Progenitor cell of endocrine pancreas (in vitro differentiated cells): ENCODE measurements at regions not wholly inside any gene's neighbourhood (a gene's known extent, or its start where the extent isn't known, plus 50 kb on each side); places are given as distances from the start of the nearest gene placed in this dataset.

ENCODE experiments used
- DNase-seq: peaks from one replicate; pipeline ENCODE4 v3.0.0; 2021; ENCODE audit warnings: low spot score; ENCODE audit not compliant: unreplicated experiment
- H3K27ac Mint-ChIP-seq: 2 replicates; pipeline ENCODE4 v1.8.0; 2021; ENCODE audit warnings: mild to moderate bottlenecking, moderate library complexity, mixed read lengths
- H3K27me3 Mint-ChIP-seq: 2 replicates; pipeline ENCODE4 v1.8.0; 2021; ENCODE audit warnings: mixed read lengths
- H3K36me3 Mint-ChIP-seq: 2 replicates; pipeline ENCODE4 v1.8.0; 2022; ENCODE audit warnings: mixed read lengths; ENCODE audit not compliant: insufficient read depth
- H3K4me1 Mint-ChIP-seq: 2 replicates; pipeline ENCODE4 v1.8.0; 2021; ENCODE audit warnings: low read depth, mixed read lengths
- H3K4me3 Mint-ChIP-seq: 2 replicates; pipeline ENCODE4 v1.8.0; 2021; ENCODE audit warnings: low read depth, mild to moderate bottlenecking, moderate library complexity, mixed read lengths
- H3K9me3 Mint-ChIP-seq: 2 replicates; pipeline ENCODE4 v1.8.0; 2021; ENCODE audit warnings: low read depth, mixed read lengths
- TF ChIP-seq, protein P1 (sequence below): fragments of 200-600 bp; sonication (generic); IDR thresholded peaks from one replicate; pipeline ENCODE4 v1.5.0; 2021; ENCODE audit warnings: antibody characterized with exemption, mild to moderate bottlenecking; ENCODE audit not compliant: unreplicated experiment

GRCh38 chr3:28690176-28690575 lies 341.6 kb upstream of the AZI2 start:
- no peaks in the 10 kb centered on the region for H3K36me3 Mint-ChIP-seq
- TF ChIP-seq, protein P1, sequence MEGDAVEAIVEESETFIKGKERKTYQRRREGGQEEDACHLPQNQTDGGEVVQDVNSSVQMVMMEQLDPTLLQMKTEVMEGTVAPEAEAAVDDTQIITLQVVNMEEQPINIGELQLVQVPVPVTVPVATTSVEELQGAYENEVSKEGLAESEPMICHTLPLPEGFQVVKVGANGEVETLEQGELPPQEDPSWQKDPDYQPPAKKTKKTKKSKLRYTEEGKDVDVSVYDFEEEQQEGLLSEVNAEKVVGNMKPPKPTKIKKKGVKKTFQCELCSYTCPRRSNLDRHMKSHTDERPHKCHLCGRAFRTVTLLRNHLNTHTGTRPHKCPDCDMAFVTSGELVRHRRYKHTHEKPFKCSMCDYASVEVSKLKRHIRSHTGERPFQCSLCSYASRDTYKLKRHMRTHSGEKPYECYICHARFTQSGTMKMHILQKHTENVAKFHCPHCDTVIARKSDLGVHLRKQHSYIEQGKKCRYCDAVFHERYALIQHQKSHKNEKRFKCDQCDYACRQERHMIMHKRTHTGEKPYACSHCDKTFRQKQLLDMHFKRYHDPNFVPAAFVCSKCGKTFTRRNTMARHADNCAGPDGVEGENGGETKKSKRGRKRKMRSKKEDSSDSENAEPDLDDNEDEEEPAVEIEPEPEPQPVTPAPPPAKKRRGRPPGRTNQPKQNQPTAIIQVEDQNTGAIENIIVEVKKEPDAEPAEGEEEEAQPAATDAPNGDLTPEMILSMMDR: no peak
- no peaks in the 10 kb centered on the region for H3K9me3 Mint-ChIP-seq

DNA sequence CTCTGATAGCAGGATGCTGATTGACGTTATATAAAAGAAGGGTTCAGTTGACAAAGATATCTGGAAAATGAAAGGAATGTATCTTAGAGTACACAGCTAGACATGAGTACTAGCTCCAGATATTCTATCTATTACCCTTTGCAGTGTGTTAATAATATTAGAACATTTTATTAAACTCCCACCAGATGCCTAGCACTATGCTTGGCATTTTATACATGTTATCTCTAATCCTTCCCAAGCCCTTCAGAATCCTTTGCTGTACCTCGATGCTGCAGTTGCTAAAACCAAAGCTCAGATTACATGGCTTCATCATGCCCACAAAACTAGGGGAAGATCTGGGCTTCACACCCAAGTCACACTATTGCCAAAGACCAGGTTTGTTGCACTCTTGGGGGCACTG lies 350.1 kb upstream of the AZI2 start:
- no peaks in the 10 kb centered on the region for H3K9me3 Mint-ChIP-seq
- peaks cover 29% of the 10 kb centered on the region for H3K4me1 Mint-ChIP-seq
- TF ChIP-seq, protein P1: no peak
- no peak overlapping the region for H3K4me3 Mint-ChIP-seq
- peaks cover 2% of the 10 kb centered on the region for H3K27me3 Mint-ChIP-seq
- no peak for DNase-seq
- no peak overlapping the region for H3K27ac Mint-ChIP-seq
- no peaks in the 10 kb centered on the region for H3K36me3 Mint-ChIP-seq

More at GRCh38 chr3:28690176-28690575, 341.6 kb upstream of the AZI2 start:
- Mint-ChIP-seq H3K4me1 (peaks cover 15% of the 10 kb centered on the region), H3K4me3 (no peak overlapping the region), H3K27me3 (no peaks in the 10 kb centered on the region), H3K27ac (no peak overlapping the region)
- DNase-seq: no peak

- peak overlapping the region; percentile 7 for H3K4me3 Mint-ChIP-seq
- H3K9me3 Mint-ChIP-seq: no peaks in the 10 kb centered on the region
- no peak for DNase-seq
- TF ChIP-seq, protein P1: no peak
- no peaks in the 10 kb centered on the region for H3K36me3 Mint-ChIP-seq
- peaks cover 29% of the 10 kb centered on the region for H3K4me1 Mint-ChIP-seq
- H3K27me3 Mint-ChIP-seq: peaks cover 2% of the 10 kb centered on the region
- peak overlapping the region; percentile 4 for H3K27ac Mint-ChIP-seq
Observed at GRCh38 chr3:28699283-28699682, 350.7 kb upstream of the AZI2 start.

- TF ChIP-seq, protein P1: no peak
- Mint-ChIP-seq H3K9me3 (no peaks in the 10 kb centered on the region), H3K36me3 (no peaks in the 10 kb centered on the region), H3K4me1 (peaks cover 29% of the 10 kb centered on the region), H3K27ac (no peak overlapping the region), H3K27me3 (peaks cover 2% of the 10 kb centered on the region), H3K4me3 (no peak overlapping the region)
- DNase-seq: no peak
Observed at GRCh38 chr3:28700728-28701127, 352.1 kb upstream of the AZI2 start.

GRCh38 chr3:28703843-28704242 lies 355.2 kb upstream of the AZI2 start:
- Mint-ChIP-seq H3K4me3 (no peak overlapping the region), H3K36me3 (no peaks in the 10 kb centered on the region), H3K27ac (no peak overlapping the region), H3K27me3 (peaks cover 2% of the 10 kb centered on the region), H3K4me1 (peaks cover 18% of the 10 kb centered on the region), H3K9me3 (no peaks in the 10 kb centered on the region)
- TF ChIP-seq, protein P1: no peak
- DNase-seq: no peak
